Natural killer cell treated with Interleukin-12 subunit alpha and Interleukin-12 subunit beta and Interleukin-15 and Interleukin-18, amount 100 ng/mL, for 72 hours (primary cell): ENCODE measurements at regions not wholly inside any gene's neighbourhood (a gene's known extent, or its start where the extent isn't known, plus 50 kb on each side); places are given as distances from the start of the nearest gene placed in this dataset.

Source experiments
- ATAC-seq, 2 donors: fragments of 150-1000 bp; cut with Tn5 transposase in 1 of 2; sonication (Bioruptor Pico), chemical (Tn5 transposase) in 1 of 2; 2 replicates each; pipeline ENCODE4 v1.10.0; 2021
- DNase-seq: peaks from one replicate; pipeline ENCODE4 v3.0.0; 2022; ENCODE audit warnings: low spot score
- H3K27ac Mint-ChIP-seq, 2 donors: 1 replicate in 1 of 2; 2 replicates in 1 of 2; pipeline ENCODE4 v1.8.0; 2022; ENCODE audit warnings: mixed read lengths in 2 of 2, mild to moderate bottlenecking in 1 of 2, moderate library complexity in 1 of 2
- H3K27me3 Mint-ChIP-seq, 2 donors: 1 replicate in 1 of 2; 2 replicates in 1 of 2; pipeline ENCODE4 v1.8.0; 2022; ENCODE audit warnings: mixed read lengths in 2 of 2
- H3K36me3 Mint-ChIP-seq: one replicate; pipeline ENCODE4 v1.8.0; 2022; ENCODE audit warnings: mixed read lengths
- H3K4me1 Mint-ChIP-seq, 2 donors: 1 replicate in 1 of 2; 2 replicates in 1 of 2; pipeline ENCODE4 v1.8.0; 2022; ENCODE audit warnings: low read depth in 2 of 2, mixed read lengths in 2 of 2, mild to moderate bottlenecking in 1 of 2
- H3K4me3 Mint-ChIP-seq: one replicate; pipeline ENCODE4 v1.8.0; 2022; ENCODE audit warnings: mixed read lengths
- H3K9me3 Mint-ChIP-seq: 2 replicates; pipeline ENCODE4 v1.8.0; 2022; ENCODE audit warnings: mixed read lengths

- no peaks in the 10 kb centered on the region for H3K9me3 Mint-ChIP-seq
- H3K4me1 Mint-ChIP-seq, result no peaks in the 10 kb centered on the region
- no peak overlapping the region for H3K27ac Mint-ChIP-seq
- ATAC-seq (no peak), DNase-seq (no peak)
- peaks cover 4 to 13% of the 10 kb centered on the region in 2 donors for H3K27me3 Mint-ChIP-seq
- H3K4me3 Mint-ChIP-seq, result no peak overlapping the region
- H3K36me3 Mint-ChIP-seq, result no peaks in the 10 kb centered on the region
Measured at GRCh38 chr15:67999320-68000100, 54.6 kb upstream of the PIAS1 start.

- no peaks in the 10 kb centered on the region for H3K4me1 Mint-ChIP-seq
- H3K36me3 Mint-ChIP-seq, result no peaks in the 10 kb centered on the region
- peaks cover 4 to 13% of the 10 kb centered on the region in 2 donors for H3K27me3 Mint-ChIP-seq
- H3K9me3 Mint-ChIP-seq, result no peaks in the 10 kb centered on the region
- ATAC-seq (no peak), DNase-seq (no peak)
- no peak overlapping the region for H3K4me3 Mint-ChIP-seq
- H3K27ac Mint-ChIP-seq, result no peak overlapping the region
Measured at GRCh38 chr15:68000754-68001153, 53.4 kb upstream of the PIAS1 start.

GRCh38 chr15:68001811-68002210 lies 52.3 kb upstream of the PIAS1 start:
- no peak overlapping the region for H3K27ac Mint-ChIP-seq
- H3K36me3 Mint-ChIP-seq, result no peaks in the 10 kb centered on the region
- ATAC-seq (no peak), DNase-seq (no peak)
- peaks cover 4 to 13% of the 10 kb centered on the region in 2 donors for H3K27me3 Mint-ChIP-seq
- H3K4me3 Mint-ChIP-seq, result no peak overlapping the region
- no peaks in the 10 kb centered on the region for H3K9me3 Mint-ChIP-seq
- no peaks in the 10 kb centered on the region for H3K4me1 Mint-ChIP-seq

- no peak overlapping the region for H3K27ac Mint-ChIP-seq
- DNase-seq, result no peak
- H3K27me3 Mint-ChIP-seq, result peaks cover 7 to 19% of the 10 kb centered on the region in 2 donors
- no peak for ATAC-seq
- H3K4me3 Mint-ChIP-seq, result no peak overlapping the region
- no peaks in the 10 kb centered on the region for H3K4me1 Mint-ChIP-seq
- H3K9me3 Mint-ChIP-seq, result peaks cover 3% of the 10 kb centered on the region
- H3K36me3 Mint-ChIP-seq, result peaks cover 11% of the 10 kb centered on the region
Measured at GRCh38 chr15:68003297-68003696, 50.8 kb upstream of the PIAS1 start.
